SK-N-SH treated with all-trans-retinoic acid at 6 μM for 48 hours (cell line): ENCODE measurements at regions not wholly inside any gene's neighbourhood (a gene's known extent, or its start where the extent isn't known, plus 50 kb on each side); places are given as distances from the start of the nearest gene placed in this dataset.

ENCODE experiments used
- ARNTL ChIP-seq: fragments of 450-650 bp; formaldehyde crosslinking; IDR thresholded peaks from 2 replicates; pipeline ENCODE4 v1.5.0; 2020; ENCODE audit warnings: low read depth, mild to moderate bottlenecking, moderate library complexity, borderline replicate concordance
- GLIS3 ChIP-seq: fragments of 250-450 bp; sonication (Bioruptor Pico); IDR thresholded peaks from 2 replicates; pipeline ENCODE4 v1.5.0; 2020; ENCODE audit warnings: mild to moderate bottlenecking, moderate library complexity
- OSR1 ChIP-seq: fragments of 250-450 bp; sonication (Bioruptor Pico); IDR thresholded peaks from 2 replicates; pipeline ENCODE4 v1.8.0; 2022; ENCODE audit warnings: moderate library complexity, mild to moderate bottlenecking, inconsistent platforms
- SNAI2 ChIP-seq: fragments of 250-450 bp; sonication (Bioruptor Pico); IDR thresholded peaks from 2 replicates; pipeline ENCODE4 v1.5.0; 2020; ENCODE audit warnings: mild to moderate bottlenecking, moderate library complexity
- ZFP30 ChIP-seq: fragments of 450-650 bp; formaldehyde crosslinking; IDR thresholded peaks from 2 replicates; pipeline ENCODE4 v1.5.0; 2022; ENCODE audit warnings: mild to moderate bottlenecking, moderate library complexity
- ZNF70 ChIP-seq: fragments of 450-650 bp; formaldehyde crosslinking; IDR thresholded peaks from 2 replicates; pipeline ENCODE4 v1.5.0; 2020; ENCODE audit warnings: mild to moderate bottlenecking, moderate library complexity
- TF ChIP-seq, protein P1 (sequence below): fragments of 250-450 bp; sonication (Bioruptor Pico); IDR thresholded peaks from 2 replicates; pipeline ENCODE4 v1.8.0; 2020; ENCODE audit warnings: mild to moderate bottlenecking, moderate library complexity, borderline replicate concordance
- TF ChIP-seq, protein P2 (sequence below): fragments of 250-450 bp; sonication (Bioruptor Pico); IDR thresholded peaks from 2 replicates; pipeline ENCODE4 v1.5.0; 2020; ENCODE audit warnings: mild to moderate bottlenecking, moderate library complexity
- TF ChIP-seq, protein P3 (sequence below): fragments of 250-450 bp; sonication (Bioruptor Pico); IDR thresholded peaks from 2 replicates; pipeline ENCODE4 v1.5.1; 2021; ENCODE audit warnings: mild to moderate bottlenecking, moderate library complexity

DNA sequence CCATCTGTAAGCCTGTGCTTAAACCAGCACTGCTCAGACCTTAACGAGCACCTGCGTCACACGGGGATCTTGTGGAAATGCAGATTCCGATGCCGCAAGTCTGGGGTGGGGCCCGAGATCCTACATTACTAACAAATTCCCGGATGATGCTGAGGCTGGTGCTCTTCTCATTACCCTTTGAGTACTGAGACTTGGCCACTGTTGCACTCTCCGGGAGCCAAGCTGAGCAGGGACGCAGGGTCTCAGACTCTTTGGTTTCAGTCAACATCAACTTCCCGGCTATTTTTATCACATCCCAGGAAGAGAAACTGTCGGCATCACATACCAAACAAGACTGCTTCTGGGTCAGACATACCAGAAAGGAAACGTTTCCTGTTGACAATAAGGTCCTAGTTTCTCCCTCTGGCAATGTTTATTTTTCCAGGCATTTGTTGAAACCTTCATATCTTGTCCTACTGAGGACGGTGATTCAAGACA, 276.6 kb downstream of the SHQ1 start:
- TF ChIP-seq SNAI2 (CRISPR knock-in tag) (no peak), GLIS3 (CRISPR knock-in tag) (no peak), ZFP30 (CRISPR knock-in tag) (no peak), OSR1 (CRISPR knock-in tag) (no peak), ARNTL (CRISPR knock-in tag) (no peak), ZNF70 (CRISPR knock-in tag) (no peak)
- TF ChIP-seq, protein P1, sequence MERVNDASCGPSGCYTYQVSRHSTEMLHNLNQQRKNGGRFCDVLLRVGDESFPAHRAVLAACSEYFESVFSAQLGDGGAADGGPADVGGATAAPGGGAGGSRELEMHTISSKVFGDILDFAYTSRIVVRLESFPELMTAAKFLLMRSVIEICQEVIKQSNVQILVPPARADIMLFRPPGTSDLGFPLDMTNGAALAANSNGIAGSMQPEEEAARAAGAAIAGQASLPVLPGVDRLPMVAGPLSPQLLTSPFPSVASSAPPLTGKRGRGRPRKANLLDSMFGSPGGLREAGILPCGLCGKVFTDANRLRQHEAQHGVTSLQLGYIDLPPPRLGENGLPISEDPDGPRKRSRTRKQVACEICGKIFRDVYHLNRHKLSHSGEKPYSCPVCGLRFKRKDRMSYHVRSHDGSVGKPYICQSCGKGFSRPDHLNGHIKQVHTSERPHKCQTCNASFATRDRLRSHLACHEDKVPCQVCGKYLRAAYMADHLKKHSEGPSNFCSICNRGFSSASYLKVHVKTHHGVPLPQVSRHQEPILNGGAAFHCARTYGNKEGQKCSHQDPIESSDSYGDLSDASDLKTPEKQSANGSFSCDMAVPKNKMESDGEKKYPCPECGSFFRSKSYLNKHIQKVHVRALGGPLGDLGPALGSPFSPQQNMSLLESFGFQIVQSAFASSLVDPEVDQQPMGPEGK (CRISPR knock-in tag) = no peak
- TF ChIP-seq, protein P2, sequence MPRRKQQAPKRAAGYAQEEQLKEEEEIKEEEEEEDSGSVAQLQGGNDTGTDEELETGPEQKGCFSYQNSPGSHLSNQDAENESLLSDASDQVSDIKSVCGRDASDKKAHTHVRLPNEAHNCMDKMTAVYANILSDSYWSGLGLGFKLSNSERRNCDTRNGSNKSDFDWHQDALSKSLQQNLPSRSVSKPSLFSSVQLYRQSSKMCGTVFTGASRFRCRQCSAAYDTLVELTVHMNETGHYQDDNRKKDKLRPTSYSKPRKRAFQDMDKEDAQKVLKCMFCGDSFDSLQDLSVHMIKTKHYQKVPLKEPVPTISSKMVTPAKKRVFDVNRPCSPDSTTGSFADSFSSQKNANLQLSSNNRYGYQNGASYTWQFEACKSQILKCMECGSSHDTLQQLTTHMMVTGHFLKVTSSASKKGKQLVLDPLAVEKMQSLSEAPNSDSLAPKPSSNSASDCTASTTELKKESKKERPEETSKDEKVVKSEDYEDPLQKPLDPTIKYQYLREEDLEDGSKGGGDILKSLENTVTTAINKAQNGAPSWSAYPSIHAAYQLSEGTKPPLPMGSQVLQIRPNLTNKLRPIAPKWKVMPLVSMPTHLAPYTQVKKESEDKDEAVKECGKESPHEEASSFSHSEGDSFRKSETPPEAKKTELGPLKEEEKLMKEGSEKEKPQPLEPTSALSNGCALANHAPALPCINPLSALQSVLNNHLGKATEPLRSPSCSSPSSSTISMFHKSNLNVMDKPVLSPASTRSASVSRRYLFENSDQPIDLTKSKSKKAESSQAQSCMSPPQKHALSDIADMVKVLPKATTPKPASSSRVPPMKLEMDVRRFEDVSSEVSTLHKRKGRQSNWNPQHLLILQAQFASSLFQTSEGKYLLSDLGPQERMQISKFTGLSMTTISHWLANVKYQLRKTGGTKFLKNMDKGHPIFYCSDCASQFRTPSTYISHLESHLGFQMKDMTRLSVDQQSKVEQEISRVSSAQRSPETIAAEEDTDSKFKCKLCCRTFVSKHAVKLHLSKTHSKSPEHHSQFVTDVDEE (CRISPR knock-in tag) = no peak
- TF ChIP-seq, protein P3, sequence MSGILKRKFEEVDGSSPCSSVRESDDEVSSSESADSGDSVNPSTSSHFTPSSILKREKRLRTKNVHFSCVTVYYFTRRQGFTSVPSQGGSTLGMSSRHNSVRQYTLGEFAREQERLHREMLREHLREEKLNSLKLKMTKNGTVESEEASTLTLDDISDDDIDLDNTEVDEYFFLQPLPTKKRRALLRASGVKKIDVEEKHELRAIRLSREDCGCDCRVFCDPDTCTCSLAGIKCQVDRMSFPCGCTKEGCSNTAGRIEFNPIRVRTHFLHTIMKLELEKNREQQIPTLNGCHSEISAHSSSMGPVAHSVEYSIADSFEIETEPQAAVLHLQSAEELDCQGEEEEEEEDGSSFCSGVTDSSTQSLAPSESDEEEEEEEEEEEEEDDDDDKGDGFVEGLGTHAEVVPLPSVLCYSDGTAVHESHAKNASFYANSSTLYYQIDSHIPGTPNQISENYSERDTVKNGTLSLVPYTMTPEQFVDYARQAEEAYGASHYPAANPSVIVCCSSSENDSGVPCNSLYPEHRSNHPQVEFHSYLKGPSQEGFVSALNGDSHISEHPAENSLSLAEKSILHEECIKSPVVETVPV (CRISPR knock-in tag) = no peak
